Glomerular visceral epithelial cell (primary cell): ENCODE measurements at regions not wholly inside any gene's neighbourhood (a gene's known extent, or its start where the extent isn't known, plus 50 kb on each side); places are given as distances from the start of the nearest gene placed in this dataset.

ENCODE experiments used
- DNase-seq: peaks from one replicate; pipeline ENCODE4 v3.0.0-alpha.2; 2016; ENCODE audit errors: extremely low spot score

DNA sequence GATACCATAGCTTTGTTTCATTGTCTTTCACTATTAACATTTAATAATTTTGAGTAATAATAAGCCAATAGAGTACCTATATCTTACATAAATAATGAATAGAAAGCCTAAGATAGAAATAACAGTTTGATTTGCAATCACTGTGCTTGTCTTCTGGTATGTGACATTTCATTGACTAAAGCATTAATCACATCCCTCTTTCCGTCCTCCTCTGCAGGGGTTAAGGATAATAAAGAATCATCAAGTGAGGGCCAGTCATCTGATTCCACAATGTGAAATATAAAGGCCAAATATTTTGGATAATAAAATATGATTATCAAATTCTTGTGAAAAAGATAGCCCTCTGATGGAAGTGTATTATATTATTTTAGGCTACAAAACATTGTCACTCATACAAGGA is 2073.4 kb downstream of the ARAP2 start:
- DNase-seq = peak; percentile 16

DNA sequence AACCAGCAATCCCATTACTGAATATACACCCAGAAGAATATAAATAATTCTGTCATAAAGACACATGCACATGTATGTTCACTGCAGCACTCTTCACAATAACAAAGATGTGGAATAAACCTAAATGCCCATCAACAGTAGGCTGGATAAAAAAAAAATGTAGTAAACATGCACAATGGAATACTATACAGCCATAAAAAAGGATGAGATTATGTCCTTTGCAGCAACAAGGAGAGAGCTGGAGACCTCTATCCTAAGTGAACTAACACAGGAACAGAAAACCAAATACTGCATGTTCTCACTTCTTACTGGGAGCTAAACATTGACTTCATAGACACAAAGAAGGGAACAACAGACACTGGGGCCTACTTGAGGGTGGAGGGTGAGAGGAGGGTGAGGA is 2067.7 kb downstream of the ARAP2 start:
- no peak for DNase-seq

DNA sequence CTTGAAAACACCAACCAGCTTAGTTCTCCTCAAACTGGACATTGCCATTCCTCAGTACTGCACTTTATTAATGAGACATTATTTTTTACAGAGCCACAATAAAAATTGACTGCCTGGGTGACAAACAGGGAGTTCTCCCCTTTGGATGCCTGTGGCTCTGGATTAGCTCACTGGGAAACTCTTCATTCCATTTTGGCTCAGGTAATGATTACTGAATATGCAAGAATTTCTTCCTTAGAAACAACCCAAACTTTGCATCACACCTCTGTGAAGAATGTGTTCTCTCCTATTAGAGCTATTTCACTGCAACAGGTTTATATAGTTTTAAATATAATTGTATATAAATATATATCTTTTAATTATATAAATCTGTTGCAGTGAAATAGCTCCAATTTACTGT is 2065.8 kb downstream of the ARAP2 start:
- peak; percentile 34 for DNase-seq

- DNase-seq = peak; percentile 79
Observed at GRCh38 chr4:34181311-34181841, 2062.9 kb downstream of the ARAP2 start.

GRCh38 chr4:34181891-34182290 is 2062.4 kb downstream of the ARAP2 start:
- no peak for DNase-seq

- DNase-seq = no peak
Observed at GRCh38 chr4:34182306-34182705, 2062.0 kb downstream of the ARAP2 start.

DNA sequence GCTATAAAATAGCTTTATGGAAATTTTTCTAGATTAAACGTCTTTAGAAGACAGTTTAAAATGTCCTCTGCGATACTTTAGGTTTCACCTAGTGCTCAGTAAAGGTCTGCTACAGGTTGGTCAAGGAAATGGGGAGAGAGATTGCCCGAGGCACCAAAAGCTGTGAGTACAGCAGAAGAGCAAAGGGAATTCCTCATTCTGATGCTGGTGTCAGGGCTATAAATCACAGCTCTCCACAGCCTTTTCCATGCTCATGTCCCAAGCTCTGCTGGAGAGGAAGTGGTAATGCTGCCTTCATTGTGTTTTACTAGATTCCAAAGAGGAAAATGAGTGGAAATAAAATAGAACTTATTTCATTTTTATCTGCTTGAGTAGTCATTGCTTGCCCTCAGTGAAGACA is 2060.4 kb downstream of the ARAP2 start:
- DNase-seq = peak; percentile 40

- DNase-seq = no peak
Observed at GRCh38 chr4:34187056-34187455, 2057.3 kb downstream of the ARAP2 start.

GRCh38 chr4:34191443-34191842 is 2052.9 kb downstream of the ARAP2 start:
- DNase-seq = no peak

DNA sequence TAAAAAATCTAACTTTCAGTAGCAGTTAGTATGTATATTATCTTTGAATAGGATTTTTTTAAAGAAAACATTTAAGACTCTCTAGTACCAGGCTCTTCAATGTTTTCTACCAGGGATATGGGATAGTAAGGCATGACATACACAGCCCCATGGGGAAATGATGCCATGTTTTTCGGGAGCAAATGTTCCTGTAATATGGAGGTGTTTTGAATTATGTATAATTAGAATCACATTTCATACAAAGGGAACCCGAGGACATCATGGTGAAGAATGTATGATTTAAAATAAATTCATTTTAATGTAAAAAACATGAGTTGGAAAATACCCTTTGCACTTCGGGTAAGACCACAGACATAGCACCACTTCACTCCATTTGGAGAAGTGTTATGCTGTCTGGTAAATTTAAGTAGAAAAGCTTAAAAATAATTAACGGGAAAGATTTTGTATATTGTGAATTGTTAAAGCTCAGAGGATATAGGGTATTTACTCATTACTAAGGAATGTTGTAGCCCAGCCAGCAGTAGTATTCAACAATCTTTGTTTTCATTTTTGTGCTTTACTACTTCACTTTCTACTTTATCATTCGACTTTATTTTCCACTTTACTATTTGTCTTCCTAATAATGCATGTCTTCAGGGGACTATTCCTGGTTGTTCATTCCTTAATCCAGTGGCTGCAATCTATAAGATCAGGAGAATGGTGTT is 2050.7 kb downstream of the ARAP2 start:
- DNase-seq = no peak

- DNase-seq = no peak
Observed at GRCh38 chr4:34194585-34194984, 2049.7 kb downstream of the ARAP2 start.

DNA sequence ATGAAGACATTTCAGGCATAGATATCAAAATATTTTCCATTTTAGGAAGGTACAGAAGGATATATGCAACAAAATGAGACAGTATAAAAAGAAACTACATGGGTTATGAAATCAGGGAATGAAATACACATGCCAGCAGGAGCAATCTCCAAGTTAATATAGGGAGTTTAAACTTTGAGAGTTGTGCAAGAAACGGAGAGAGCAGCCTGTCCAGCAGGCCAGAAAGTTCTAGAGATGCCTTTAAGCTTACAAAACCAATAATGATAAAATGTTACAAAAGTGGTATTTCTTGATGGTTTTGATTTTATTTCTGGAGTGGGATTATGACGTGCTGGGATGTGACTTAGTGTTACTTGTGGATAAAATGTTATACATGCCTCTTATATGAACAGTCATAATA is 2047.9 kb downstream of the ARAP2 start:
- no peak for DNase-seq

DNA sequence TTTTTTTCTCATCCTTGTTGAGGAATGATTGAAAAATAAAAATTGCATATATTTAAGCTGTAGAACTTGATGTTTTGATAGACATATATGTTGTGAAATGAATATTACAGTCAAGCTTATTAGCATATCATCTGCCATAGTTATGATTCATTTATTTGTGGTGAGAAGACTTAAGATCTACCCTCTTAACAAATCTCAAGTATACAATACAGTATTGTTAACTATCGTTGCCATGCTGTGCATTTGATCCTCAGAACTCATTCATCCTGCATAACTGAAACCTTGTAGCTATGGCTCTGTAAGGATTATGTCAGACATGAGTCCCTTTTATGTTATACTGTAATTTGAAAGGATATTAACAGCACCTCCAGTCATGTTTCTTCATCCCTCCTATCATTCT is 2045.3 kb downstream of the ARAP2 start:
- DNase-seq = no peak

- DNase-seq = no peak
Observed at GRCh38 chr4:34200535-34200934, 2043.8 kb downstream of the ARAP2 start.

- no peak for DNase-seq
Observed at GRCh38 chr4:34202154-34202553, 2042.2 kb downstream of the ARAP2 start.

DNA sequence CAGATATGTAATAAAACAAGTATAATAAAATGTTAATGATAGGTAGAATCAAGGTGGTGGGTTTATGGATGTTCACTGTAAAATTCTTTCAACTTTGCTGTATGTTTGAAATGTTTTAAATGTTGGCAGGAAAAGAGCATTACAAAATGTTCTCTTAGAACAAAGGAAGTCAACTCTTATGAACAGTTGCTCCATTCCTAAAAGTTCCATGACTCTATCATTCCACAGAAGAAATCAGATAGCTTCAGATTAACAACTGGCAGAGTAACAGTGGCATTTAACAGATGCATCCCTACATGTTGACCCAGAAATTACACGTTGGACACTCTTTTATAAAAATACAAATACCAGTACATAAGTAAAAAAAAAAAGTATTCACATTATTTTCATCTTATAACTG is 2023.7 kb downstream of the ARAP2 start:
- no peak for DNase-seq

DNA sequence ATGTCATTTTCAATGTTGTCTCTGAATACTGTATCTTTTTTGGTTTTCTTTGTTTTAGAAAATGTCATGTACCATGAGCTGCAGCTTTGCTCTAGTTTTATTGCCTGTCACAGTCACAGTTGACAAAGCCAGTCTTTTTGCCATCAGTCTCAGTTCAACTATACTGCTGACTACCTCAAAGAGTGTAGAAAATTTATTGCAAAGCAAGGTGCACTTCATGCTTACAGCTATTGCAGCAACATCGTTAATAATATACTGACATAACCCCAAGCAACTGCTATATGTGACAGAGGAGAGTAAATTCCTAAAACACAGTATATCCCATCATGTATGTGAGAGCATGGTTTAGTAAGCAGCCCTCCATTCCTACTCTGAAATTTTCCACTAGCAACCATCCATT is 2022.3 kb downstream of the ARAP2 start:
- no peak for DNase-seq

- no peak for DNase-seq
Observed at GRCh38 chr4:34236118-34236517, 2008.2 kb downstream of the ARAP2 start.

- no peak for DNase-seq
Observed at GRCh38 chr4:34245276-34245675, 1999.0 kb downstream of the ARAP2 start.

GRCh38 chr4:34250562-34250961 is 1993.8 kb downstream of the ARAP2 start:
- no peak for DNase-seq

DNA sequence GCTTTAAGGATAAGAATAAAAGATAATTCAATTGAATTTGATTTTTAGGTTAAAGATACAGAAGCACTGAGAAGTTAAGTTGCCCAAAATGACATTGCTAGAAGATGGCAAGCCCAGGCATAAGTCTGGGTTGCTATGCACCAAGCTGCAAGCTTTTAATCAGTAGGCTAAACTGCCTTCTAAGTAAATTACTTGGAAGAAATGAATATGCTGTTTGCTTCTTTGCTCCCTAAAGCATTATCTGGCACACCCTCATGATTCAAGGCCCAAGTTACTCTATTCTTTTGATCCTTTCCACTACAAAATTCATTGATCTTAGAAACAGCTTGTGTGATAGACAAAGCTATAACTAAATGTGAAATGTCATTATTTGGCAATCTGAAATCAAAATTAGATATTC is 1991.1 kb downstream of the ARAP2 start:
- no peak for DNase-seq

GRCh38 chr4:34258176-34258575 is 1986.1 kb downstream of the ARAP2 start:
- DNase-seq = no peak

GRCh38 chr4:34261799-34262314 is 1982.5 kb downstream of the ARAP2 start:
- no peak for DNase-seq

DNA sequence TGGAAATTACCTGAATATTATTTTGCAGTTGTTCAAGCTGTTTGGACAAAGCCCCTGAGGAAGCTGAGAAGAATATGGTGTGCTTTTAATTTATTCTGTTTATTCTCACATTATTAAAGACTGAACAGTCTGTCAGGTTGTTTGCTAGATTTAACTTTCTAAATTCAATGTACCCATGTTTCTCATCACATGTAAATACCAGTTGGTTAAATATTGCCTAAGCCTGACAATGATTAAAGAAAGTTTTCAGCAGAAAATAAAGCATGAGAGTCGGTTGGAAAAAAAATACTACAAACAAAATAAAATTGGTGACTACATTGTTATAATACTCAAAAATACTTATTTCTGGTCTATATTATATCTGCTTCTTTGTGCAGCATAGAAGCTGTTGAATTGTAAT is 1974.7 kb downstream of the ARAP2 start:
- no peak for DNase-seq
